K562 (cell line): ENCODE measurements at regions not wholly inside any gene's neighbourhood (a gene's known extent, or its start where the extent isn't known, plus 50 kb on each side); places are given as distances from the start of the nearest gene placed in this dataset.

Experiments
- ATAC-seq: fragments of 200-7000 bp; cut with Tn5 transposase; 3 replicates; pipeline ENCODE4 v1.9.1; 2020; ENCODE audit warnings: moderate library complexity
- BruUV-seq: library from RNA; stranded (reverse); fragments of 400-500 nt; replicated peaks from 2 replicates; lab custom pipeline; 2021; lab: Mats Ljungman, UMichigan
- CTCF ChIA-PET: fragments of 300-600 bp; formaldehyde crosslinking; extraction: SDS; loops from one replicate; lab custom pipeline; 2021; ENCODE audit warnings: low intra/inter-chr PET ratio; lab: Yijun Ruan, JAX
- POLR2A ChIA-PET: fragments of 300-600, 350-650 bp; sonication (Branson Sonifier 250); formaldehyde crosslinking; extraction: SDS; loops from one replicate; lab custom pipeline; 2021; ENCODE audit warnings: antibody characterized with exemption, inconsistent platforms; lab: Yijun Ruan, JAX
- DNase-seq, 4 experiments: peaks; one replicate each; pipeline versions ENCODE4 v3.0.0 to v3.0.0-alpha.2; 2011 to 2018; ENCODE audit warnings: low spot score in 3 of 4, mixed read lengths in 3 of 4; ENCODE audit errors: extremely low read depth in 1 of 4
- FAIRE-seq: peaks from 2 replicates; lab custom pipeline; 2011; peaks lifted over from hg19 to GRCh38; lab: Jason Lieb, UNC
- H2AFZ ChIP-seq: 2 replicates; pipeline ENCODE4 v1.6.0; 2011; ENCODE audit warnings: low read depth, low read length, control low read depth, inconsistent platforms
- H3K27ac ChIP-seq: fragments of 200-600 bp; 3 replicates; pipeline ENCODE4 v1.8.0; 2011; ENCODE audit warnings: low read depth, mild to moderate bottlenecking, control low read depth, inconsistent platforms, low read length, moderate library complexity, mixed read lengths; ENCODE audit errors: extremely low read depth
- H3K27me3 ChIP-seq, 2 experiments: fragments of 300-600 bp in 1 of 2; 2 replicates in 1 of 2; 3 replicates in 1 of 2; pipeline versions ENCODE4 v1.6.0 to v1.8.0; 2011; ENCODE audit warnings: inconsistent platforms in 2 of 2, low read length in 2 of 2, mild to moderate bottlenecking in 1 of 2, mixed read lengths in 1 of 2, moderate library complexity in 1 of 2; ENCODE audit not compliant: control insufficient read depth in 2 of 2, insufficient read depth in 2 of 2
- H3K36me3 ChIP-seq: fragments of 300-600 bp; 3 replicates; pipeline ENCODE4 v1.8.0; 2011; ENCODE audit warnings: mild to moderate bottlenecking, low read length, inconsistent platforms; ENCODE audit not compliant: control insufficient read depth, insufficient read depth
- H3K4me1 ChIP-seq, 2 experiments: fragments of 200-600 bp in 1 of 2; replicated peaks in 1 of 2; 2 replicates in 1 of 2; 3 replicates in 1 of 2; pipeline versions ENCODE4 v1.5.1 to v1.8.0; 2011; ENCODE audit warnings: inconsistent platforms in 2 of 2, low read length in 2 of 2, mild to moderate bottlenecking in 1 of 2, mixed read lengths in 1 of 2, moderate library complexity in 1 of 2; ENCODE audit not compliant: control insufficient read depth in 2 of 2, insufficient read depth in 2 of 2
- H3K4me2 ChIP-seq: 2 replicates; pipeline ENCODE4 v1.6.1; 2011; ENCODE audit warnings: low read length, control low read depth, inconsistent platforms, mixed read lengths; ENCODE audit not compliant: insufficient read depth
- H3K4me3 ChIP-seq: fragments of 200-600 bp; sonication (generic), shearing (Covaris generic); 2 replicates; pipeline ENCODE4 v1.5.1; 2016; ENCODE audit warnings: control low read depth, inconsistent platforms
- H3K79me2 ChIP-seq: fragments of 200-600 bp; 3 replicates; pipeline ENCODE4 v1.8.0; 2011; ENCODE audit warnings: low read length, inconsistent platforms; ENCODE audit not compliant: control insufficient read depth, insufficient read depth
- H3K9ac ChIP-seq, 2 experiments: 2 replicates each; pipeline versions ENCODE4 v1.6.0 to v1.6.1; 2011; ENCODE audit warnings: low read depth in 2 of 2, low read length in 2 of 2, control low read depth in 1 of 2, inconsistent platforms in 1 of 2, mild to moderate bottlenecking in 1 of 2, mixed read lengths in 1 of 2; ENCODE audit not compliant: insufficient read depth in 1 of 2
- H3K9me1 ChIP-seq: one replicate; pipeline ENCODE4 v1.6.0; 2011; ENCODE audit warnings: inconsistent platforms, mild to moderate bottlenecking, low read length, moderate library complexity; ENCODE audit not compliant: control insufficient read depth, insufficient read depth
- H3K9me3 ChIP-seq: replicated peaks from 2 replicates; pipeline ENCODE4 v1.5.1; 2011; ENCODE audit warnings: low read depth, low read length, inconsistent platforms; ENCODE audit not compliant: control insufficient read depth, insufficient read depth
- H4K20me1 ChIP-seq: replicated peaks from 2 replicates; pipeline ENCODE4 v1.6.1; 2011; ENCODE audit warnings: low read length, inconsistent platforms, mixed read lengths; ENCODE audit not compliant: control insufficient read depth, insufficient read depth
- HOXB6 ChIP-seq: fragments of 250-450 bp; sonication (Bioruptor Pico); IDR thresholded peaks from 2 replicates; pipeline ENCODE4 v1.5.1; 2022; ENCODE audit warnings: mild to moderate bottlenecking, borderline replicate concordance
- MIER1 ChIP-seq: fragments of 450-650 bp; IDR thresholded peaks from 2 replicates; pipeline ENCODE4 v1.6.1; 2016; ENCODE audit warnings: antibody characterized with exemption, mild to moderate bottlenecking, low read depth
- NFE2 ChIP-seq: IDR thresholded peaks from 2 replicates; pipeline ENCODE4 v1.6.1; 2014; ENCODE audit warnings: antibody characterized with exemption, low read depth
- PHF8 ChIP-seq: fragments of 200-600 bp; sonication (generic); IDR thresholded peaks from 2 replicates; pipeline ENCODE4 v1.6.1; 2012; ENCODE audit warnings: mixed run types, mild to moderate bottlenecking, inconsistent platforms, low read length, moderate library complexity, borderline replicate concordance
- ZBTB40 ChIP-seq, 2 experiments: fragments of 450-650 bp in 1 of 2; sonication (generic) in 1 of 2; formaldehyde crosslinking in 1 of 2; IDR thresholded peaks; 2 replicates each; pipeline versions ENCODE4 v1.7.1 to v1.9.0; 2016 to 2022; ENCODE audit warnings: inconsistent platforms in 1 of 2, mild to moderate bottlenecking in 1 of 2, missing genetic modification reagents in 1 of 2
- WGBS: fragments of 100-300 bp; shearing (Covaris generic); methylation state at CpG from one replicate; pipeline ENCODE4 v1.1.6; 2016; ENCODE audit warnings: low coverage, mixed read lengths; ENCODE audit not compliant: insufficient coverage; ENCODE audit errors: missing lambda C conversion rate; 5-methylcytosine and 5-hydroxymethylcytosine counted together
- in situ Hi-C: fragments of 300-500 bp; cut with MboI; formaldehyde crosslinking; loops from 4 replicates; pipeline ENCODE4 v1.15.0; 2018; ENCODE audit warnings: inconsistent platforms, mixed read lengths
- intact Hi-C: fragments of 100-400 bp; cut with micrococcal nuclease; formaldehyde crosslinking; loops from 2 replicates; pipeline ENCODE4 v1.14.2; 2022

- TF ChIP-seq MIER1: no peak
These were observed 350.3 kb upstream of the PCSK5 start (continued) for GRCh38 chr9:75540185-75540584.

DNA sequence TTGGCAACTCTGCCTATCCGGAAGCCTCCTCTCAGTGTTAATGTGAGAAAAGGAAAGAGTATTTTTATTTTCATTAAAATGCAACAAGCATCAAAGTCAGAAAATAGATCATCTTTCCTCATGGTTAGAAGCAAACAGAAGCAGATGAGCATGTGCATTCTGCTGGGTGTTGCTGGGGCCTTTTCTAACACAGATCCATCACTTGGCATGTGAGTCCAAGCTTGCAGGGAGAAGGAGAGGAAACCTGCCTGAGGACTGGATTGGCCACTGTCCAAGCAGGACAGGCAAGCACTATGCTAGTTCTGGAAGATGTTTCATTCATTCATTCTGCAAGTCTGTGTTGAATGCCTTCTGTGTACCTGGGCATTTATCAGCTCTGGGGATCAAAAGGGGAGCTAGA is 348.7 kb upstream of the PCSK5 start:
- no TSS peak for BruUV-seq
- no peaks in the 10 kb centered on the region for H4K20me1 ChIP-seq
- H3K9me1 ChIP-seq: no peaks in the 10 kb centered on the region
- no peaks in the 10 kb centered on the region for H3K4me1 ChIP-seq
- no peak overlapping the region for H3K27ac ChIP-seq
- no peak overlapping the region for H3K4me2 ChIP-seq
- intact Hi-C loops (no loop called here), in situ Hi-C loops (no loop called here)
- no peak for ATAC-seq
- FAIRE-seq: no peak
- CTCF ChIA-PET: no interaction called here
- no peaks in the 10 kb centered on the region for H3K79me2 ChIP-seq
- TF ChIP-seq HOXB6 (CRISPR knock-in tag): no peak
- TF ChIP-seq PHF8: no peak
- TF ChIP-seq ZBTB40 (IDR thresholded peaks at IDR 0.05): no peak
- TF ChIP-seq ZBTB40 (CRISPR knock-in tag; IDR thresholded peaks at IDR 0.05): no peak
- no peak for TF ChIP-seq NFE2
- no peaks in the 10 kb centered on the region for H3K9me3 ChIP-seq
- H3K36me3 ChIP-seq: no peaks in the 10 kb centered on the region
- POLR2A ChIA-PET: no interaction called here
- no peak overlapping the region for H3K4me3 ChIP-seq
- H3K9ac ChIP-seq: no peak overlapping the region
- no peaks in the 10 kb centered on the region for H3K27me3 ChIP-seq
- WGBS: 0% methylated on average over 1 of the region's 1 CpG
- no peak for DNase-seq
- no peak overlapping the region for H2AFZ ChIP-seq
